ENCODE measurements at regions not wholly inside any gene's neighbourhood (a gene's known extent, or its start where the extent isn't known, plus 50 kb on each side); places are given as distances from the start of the nearest gene placed in this dataset.

GRCh38 chr12:66832997-66833396, 154.1 kb upstream of the GRIP1 start:
- no peak for TF ChIP-seq EZH2 (IDR thresholded peaks at IDR 0.05; ENCODE audit: borderline replicate concordance, low read depth, low read length, severe bottlenecking)
- TF ChIP-seq, protein P1, sequence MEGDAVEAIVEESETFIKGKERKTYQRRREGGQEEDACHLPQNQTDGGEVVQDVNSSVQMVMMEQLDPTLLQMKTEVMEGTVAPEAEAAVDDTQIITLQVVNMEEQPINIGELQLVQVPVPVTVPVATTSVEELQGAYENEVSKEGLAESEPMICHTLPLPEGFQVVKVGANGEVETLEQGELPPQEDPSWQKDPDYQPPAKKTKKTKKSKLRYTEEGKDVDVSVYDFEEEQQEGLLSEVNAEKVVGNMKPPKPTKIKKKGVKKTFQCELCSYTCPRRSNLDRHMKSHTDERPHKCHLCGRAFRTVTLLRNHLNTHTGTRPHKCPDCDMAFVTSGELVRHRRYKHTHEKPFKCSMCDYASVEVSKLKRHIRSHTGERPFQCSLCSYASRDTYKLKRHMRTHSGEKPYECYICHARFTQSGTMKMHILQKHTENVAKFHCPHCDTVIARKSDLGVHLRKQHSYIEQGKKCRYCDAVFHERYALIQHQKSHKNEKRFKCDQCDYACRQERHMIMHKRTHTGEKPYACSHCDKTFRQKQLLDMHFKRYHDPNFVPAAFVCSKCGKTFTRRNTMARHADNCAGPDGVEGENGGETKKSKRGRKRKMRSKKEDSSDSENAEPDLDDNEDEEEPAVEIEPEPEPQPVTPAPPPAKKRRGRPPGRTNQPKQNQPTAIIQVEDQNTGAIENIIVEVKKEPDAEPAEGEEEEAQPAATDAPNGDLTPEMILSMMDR (IDR thresholded peaks at IDR 0.05; ENCODE audit: borderline replicate concordance, extremely low read depth, low read length, poor library complexity, severe bottlenecking) = no peak
